GM23338 (cell line): ENCODE measurements at regions not wholly inside any gene's neighbourhood (a gene's known extent, or its start where the extent isn't known, plus 50 kb on each side); places are given as distances from the start of the nearest gene placed in this dataset.

Source experiments
- ATAC-seq: fragments of 200-7000 bp; cut with Tn5 transposase; 3 replicates; pipeline ENCODE4 v1.9.1; 2020
- DNase-seq: peaks from one replicate; pipeline ENCODE4 v3.0.0-alpha.2; 2015; ENCODE audit warnings: low spot score
- H2AFZ ChIP-seq: fragments of 200-600 bp; sonication (generic); 2 replicates; pipeline ENCODE4 v1.8.0; 2016; ENCODE audit warnings: antibody characterized with exemption, mild to moderate bottlenecking, moderate library complexity
- H3F3A ChIP-seq: fragments of 200-600 bp; sonication (generic); replicated peaks from 2 replicates; pipeline ENCODE4 v1.8.0; 2017; ENCODE audit warnings: antibody characterized with exemption, mixed run types, low read depth
- H3K27ac ChIP-seq: fragments of 200-600 bp; sonication (generic); 2 replicates; pipeline ENCODE4 v1.6.1; 2016; ENCODE audit warnings: low read depth
- H3K27me3 ChIP-seq: fragments of 200-600 bp; sonication (generic); 2 replicates; pipeline ENCODE4 v1.8.0; 2016; ENCODE audit warnings: mild to moderate bottlenecking, mixed run types, moderate library complexity; ENCODE audit not compliant: insufficient read depth
- H3K36me3 ChIP-seq: fragments of 200-600 bp; sonication (generic); 2 replicates; pipeline ENCODE4 v1.8.0; 2016; ENCODE audit warnings: mild to moderate bottlenecking; ENCODE audit not compliant: insufficient read depth
- H3K4me1 ChIP-seq: fragments of 200-600 bp; sonication (generic); 2 replicates; pipeline ENCODE4 v1.8.0; 2016; ENCODE audit warnings: mild to moderate bottlenecking, moderate library complexity; ENCODE audit not compliant: insufficient read depth
- H3K4me2 ChIP-seq: fragments of 200-600 bp; sonication (generic); 2 replicates; pipeline ENCODE4 v1.7.1; 2017; ENCODE audit warnings: mixed run types
- H3K4me3 ChIP-seq: fragments of 200-600 bp; sonication (generic); 2 replicates; pipeline ENCODE4 v1.6.1; 2016; ENCODE audit warnings: mixed run types
- H3K79me2 ChIP-seq: fragments of 200-600 bp; sonication (generic); replicated peaks from 2 replicates; pipeline ENCODE4 v1.8.0; 2017; ENCODE audit warnings: mild to moderate bottlenecking; ENCODE audit not compliant: insufficient read depth
- H3K9me2 ChIP-seq: fragments of 200-600 bp; sonication (generic); 2 replicates; pipeline ENCODE4 v1.8.0; 2017; ENCODE audit not compliant: insufficient read depth
- H4K20me1 ChIP-seq: fragments of 200-600 bp; sonication (generic); replicated peaks from 2 replicates; pipeline ENCODE4 v1.8.0; 2017; ENCODE audit warnings: mild to moderate bottlenecking; ENCODE audit not compliant: insufficient read depth
- H3K27ac Mint-ChIP-seq: 2 replicates; pipeline ENCODE4 v1.8.0; 2020; ENCODE audit warnings: inconsistent platforms, mild to moderate bottlenecking, moderate library complexity, mixed read lengths
- H3K27me3 Mint-ChIP-seq: 3 replicates; pipeline ENCODE4 v1.8.0; 2022; ENCODE audit warnings: low read depth, mild to moderate bottlenecking, moderate library complexity, mixed read lengths, inconsistent platforms; ENCODE audit not compliant: insufficient read depth, poor library complexity
- H3K36me3 Mint-ChIP-seq: 3 replicates; pipeline ENCODE4 v1.8.0; 2021; ENCODE audit warnings: low read depth, mild to moderate bottlenecking, inconsistent platforms, moderate library complexity, mixed read lengths
- H3K4me1 Mint-ChIP-seq: 3 replicates; pipeline ENCODE4 v1.8.0; 2020; ENCODE audit warnings: mild to moderate bottlenecking, inconsistent platforms, mixed read lengths
- H3K4me3 Mint-ChIP-seq: 3 replicates; pipeline ENCODE4 v1.8.0; 2021; ENCODE audit warnings: moderate library complexity, mild to moderate bottlenecking, inconsistent platforms, mixed read lengths
- H3K9me3 Mint-ChIP-seq: 3 replicates; pipeline ENCODE4 v1.8.0; 2020; ENCODE audit warnings: moderate library complexity, mild to moderate bottlenecking, inconsistent platforms, mixed read lengths
- CREB1 ChIP-seq: fragments of 250-450 bp; sonication (Bioruptor Pico); IDR thresholded peaks from 2 replicates; pipeline ENCODE4 v1.5.0; 2020; ENCODE audit warnings: low read depth, mild to moderate bottlenecking, moderate library complexity
- EZH2 ChIP-seq: fragments of 200-600 bp; sonication (generic); IDR thresholded peaks from one replicate; pipeline ENCODE4 v1.8.0; 2017; ENCODE audit warnings: antibody characterized with exemption, mild to moderate bottlenecking, low read depth; ENCODE audit not compliant: unreplicated experiment
- EZH2phosphoT487 ChIP-seq: fragments of 200-600 bp; sonication (generic); IDR thresholded peaks from one replicate; pipeline ENCODE4 v1.8.1; 2018; ENCODE audit warnings: antibody characterized with exemption; ENCODE audit not compliant: unreplicated experiment
- JUNB ChIP-seq: IDR thresholded peaks from one replicate; pipeline ENCODE4 v1.6.1; 2016; ENCODE audit warnings: antibody characterized with exemption; ENCODE audit not compliant: unreplicated experiment
- NANOG ChIP-seq: IDR thresholded peaks from 2 replicates; pipeline ENCODE4 v1.6.1; 2016; ENCODE audit warnings: antibody characterized with exemption, borderline replicate concordance
- POLR2AphosphoS5 ChIP-seq: IDR thresholded peaks from 2 replicates; pipeline ENCODE4 v1.6.1; 2016; ENCODE audit warnings: antibody characterized with exemption, low read depth
- ZNF114 ChIP-seq: fragments of 250-450 bp; sonication (Bioruptor Pico); IDR thresholded peaks from 2 replicates; pipeline ENCODE4 v1.5.0; 2020; ENCODE audit warnings: mild to moderate bottlenecking, moderate library complexity
- ZNF331 ChIP-seq: fragments of 250-450 bp; sonication (Bioruptor Pico); IDR thresholded peaks from 2 replicates; pipeline ENCODE4 v1.5.0; 2020; ENCODE audit warnings: low read depth, mild to moderate bottlenecking, moderate library complexity
- TF ChIP-seq, protein P1 (sequence below): IDR thresholded peaks from 2 replicates; pipeline ENCODE4 v1.6.1; 2016; ENCODE audit warnings: antibody characterized with exemption
- TF ChIP-seq, protein P2 (sequence below): IDR thresholded peaks from one replicate; pipeline ENCODE4 v1.6.1; 2018; ENCODE audit warnings: antibody characterized with exemption; ENCODE audit not compliant: unreplicated experiment
- TF ChIP-seq, protein P3 (sequence below), 2 experiments: fragments of 200-600 bp in 1 of 2; sonication (generic) in 1 of 2; conservative IDR thresholded peaks; 2 replicates each; pipeline versions ENCODE4 v1.5.1 to v1.6.1; 2016 to 2017; ENCODE audit warnings: antibody characterized with exemption in 2 of 2, low read depth in 2 of 2, mild to moderate bottlenecking in 2 of 2, moderate library complexity in 1 of 2

DNA sequence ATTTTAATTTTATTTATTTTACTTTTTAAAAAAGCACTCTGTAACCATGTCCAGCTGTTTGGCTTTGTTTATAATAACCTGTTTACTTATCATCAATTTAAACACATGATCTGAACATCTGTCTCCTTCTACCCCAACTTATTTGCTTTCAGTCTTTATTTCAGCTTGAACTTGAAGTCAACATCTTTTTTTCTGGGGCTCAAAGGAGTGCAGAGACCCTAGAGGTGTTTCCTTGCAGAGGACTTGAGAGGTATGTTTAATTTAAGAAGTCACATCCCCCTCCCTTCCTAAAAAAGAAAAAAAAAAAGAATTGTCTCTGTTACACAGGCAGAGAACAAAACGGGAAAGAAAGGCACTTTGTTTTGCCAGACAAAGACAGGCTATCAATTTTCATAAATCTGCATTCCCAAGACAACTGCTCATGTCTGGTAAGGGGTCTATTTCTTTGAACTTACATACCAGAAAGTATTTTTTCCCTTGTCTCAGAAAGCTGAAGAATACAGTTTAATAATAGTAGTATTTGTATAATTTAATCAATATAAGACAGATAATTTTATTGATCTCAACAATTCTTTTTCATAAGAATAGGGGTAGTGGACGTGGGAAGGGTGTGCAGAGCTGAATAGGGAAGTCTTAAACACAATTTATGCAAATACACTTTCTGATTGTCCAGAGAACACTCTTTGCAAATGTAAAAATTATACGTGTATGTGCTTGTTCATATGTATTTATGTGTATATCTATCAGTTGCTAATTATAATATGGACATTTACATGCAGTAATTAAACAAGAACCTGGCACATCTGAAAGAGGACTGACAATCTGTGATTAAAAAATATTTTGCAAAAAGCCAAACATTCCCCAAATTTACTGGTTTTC lies 109.7 kb upstream of the PDZRN3 start (continued):
- TF ChIP-seq JUNB (no peak), ZNF331 (CRISPR knock-in tag) (no peak), EZH2phosphoT487 (no peak), ZNF114 (CRISPR knock-in tag) (no peak), CREB1 (no peak), POLR2AphosphoS5 (no peak)
- TF ChIP-seq, protein P1, sequence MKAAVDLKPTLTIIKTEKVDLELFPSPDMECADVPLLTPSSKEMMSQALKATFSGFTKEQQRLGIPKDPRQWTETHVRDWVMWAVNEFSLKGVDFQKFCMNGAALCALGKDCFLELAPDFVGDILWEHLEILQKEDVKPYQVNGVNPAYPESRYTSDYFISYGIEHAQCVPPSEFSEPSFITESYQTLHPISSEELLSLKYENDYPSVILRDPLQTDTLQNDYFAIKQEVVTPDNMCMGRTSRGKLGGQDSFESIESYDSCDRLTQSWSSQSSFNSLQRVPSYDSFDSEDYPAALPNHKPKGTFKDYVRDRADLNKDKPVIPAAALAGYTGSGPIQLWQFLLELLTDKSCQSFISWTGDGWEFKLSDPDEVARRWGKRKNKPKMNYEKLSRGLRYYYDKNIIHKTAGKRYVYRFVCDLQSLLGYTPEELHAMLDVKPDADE: no peak
- TF ChIP-seq, protein P2, sequence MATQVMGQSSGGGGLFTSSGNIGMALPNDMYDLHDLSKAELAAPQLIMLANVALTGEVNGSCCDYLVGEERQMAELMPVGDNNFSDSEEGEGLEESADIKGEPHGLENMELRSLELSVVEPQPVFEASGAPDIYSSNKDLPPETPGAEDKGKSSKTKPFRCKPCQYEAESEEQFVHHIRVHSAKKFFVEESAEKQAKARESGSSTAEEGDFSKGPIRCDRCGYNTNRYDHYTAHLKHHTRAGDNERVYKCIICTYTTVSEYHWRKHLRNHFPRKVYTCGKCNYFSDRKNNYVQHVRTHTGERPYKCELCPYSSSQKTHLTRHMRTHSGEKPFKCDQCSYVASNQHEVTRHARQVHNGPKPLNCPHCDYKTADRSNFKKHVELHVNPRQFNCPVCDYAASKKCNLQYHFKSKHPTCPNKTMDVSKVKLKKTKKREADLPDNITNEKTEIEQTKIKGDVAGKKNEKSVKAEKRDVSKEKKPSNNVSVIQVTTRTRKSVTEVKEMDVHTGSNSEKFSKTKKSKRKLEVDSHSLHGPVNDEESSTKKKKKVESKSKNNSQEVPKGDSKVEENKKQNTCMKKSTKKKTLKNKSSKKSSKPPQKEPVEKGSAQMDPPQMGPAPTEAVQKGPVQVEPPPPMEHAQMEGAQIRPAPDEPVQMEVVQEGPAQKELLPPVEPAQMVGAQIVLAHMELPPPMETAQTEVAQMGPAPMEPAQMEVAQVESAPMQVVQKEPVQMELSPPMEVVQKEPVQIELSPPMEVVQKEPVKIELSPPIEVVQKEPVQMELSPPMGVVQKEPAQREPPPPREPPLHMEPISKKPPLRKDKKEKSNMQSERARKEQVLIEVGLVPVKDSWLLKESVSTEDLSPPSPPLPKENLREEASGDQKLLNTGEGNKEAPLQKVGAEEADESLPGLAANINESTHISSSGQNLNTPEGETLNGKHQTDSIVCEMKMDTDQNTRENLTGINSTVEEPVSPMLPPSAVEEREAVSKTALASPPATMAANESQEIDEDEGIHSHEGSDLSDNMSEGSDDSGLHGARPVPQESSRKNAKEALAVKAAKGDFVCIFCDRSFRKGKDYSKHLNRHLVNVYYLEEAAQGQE: no peak

DNA sequence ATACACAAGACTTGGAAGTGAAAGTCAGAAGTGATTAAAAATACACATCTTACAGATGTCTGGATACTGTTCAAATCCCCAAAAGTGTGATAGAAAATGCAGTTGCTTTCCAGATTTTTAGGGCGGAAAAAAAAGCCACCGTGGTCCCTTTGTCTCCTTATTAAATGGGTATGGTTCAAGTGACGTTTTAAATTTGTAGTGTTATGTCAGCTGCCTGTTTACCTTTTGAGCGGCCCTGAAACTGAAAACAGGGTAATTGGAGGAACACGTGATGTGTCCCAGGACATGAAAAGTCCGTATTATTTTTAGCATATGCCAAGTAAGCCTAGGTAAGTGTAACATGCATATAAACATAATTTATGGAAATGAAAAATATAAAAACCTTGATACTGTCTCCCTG lies 109.0 kb upstream of the PDZRN3 start:
- no peaks in the 10 kb centered on the region for H3F3A ChIP-seq
- H3K9me2 ChIP-seq: no peaks in the 10 kb centered on the region
- H3K4me3 Mint-ChIP-seq: no peak overlapping the region
- H3K27me3 ChIP-seq: no peaks in the 10 kb centered on the region
- H3K79me2 ChIP-seq: no peaks in the 10 kb centered on the region
- H3K4me1 ChIP-seq: 0 out of 2 replicates have a peak, but pooled peaks cover 6% of the 10 kb centered on the region
- no peaks in the 10 kb centered on the region; the same call in 2 of the 3 replicates for H3K9me3 Mint-ChIP-seq
- no peak overlapping the region for H2AFZ ChIP-seq
- H3K27ac ChIP-seq: no peak overlapping the region
- ATAC-seq (no peak), DNase-seq (no peak)
- no peaks in the 10 kb centered on the region for H3K36me3 Mint-ChIP-seq
- no peak overlapping the region for H3K27ac Mint-ChIP-seq
- no peak overlapping the region for H3K4me2 ChIP-seq
- H3K36me3 ChIP-seq: no peaks in the 10 kb centered on the region
- H4K20me1 ChIP-seq: no peaks in the 10 kb centered on the region
- H3K4me3 ChIP-seq: no peak overlapping the region
- H3K27me3 Mint-ChIP-seq: no peaks in the 10 kb centered on the region
- H3K4me1 Mint-ChIP-seq: peaks cover 11% of the 10 kb centered on the region; the same call in 2 of the 3 replicates
- TF ChIP-seq NANOG (no peak), ZNF331 (CRISPR knock-in tag) (no peak), CREB1 (no peak), EZH2 (no peak), JUNB (no peak), POLR2AphosphoS5 (no peak)
- TF ChIP-seq, protein P3, sequence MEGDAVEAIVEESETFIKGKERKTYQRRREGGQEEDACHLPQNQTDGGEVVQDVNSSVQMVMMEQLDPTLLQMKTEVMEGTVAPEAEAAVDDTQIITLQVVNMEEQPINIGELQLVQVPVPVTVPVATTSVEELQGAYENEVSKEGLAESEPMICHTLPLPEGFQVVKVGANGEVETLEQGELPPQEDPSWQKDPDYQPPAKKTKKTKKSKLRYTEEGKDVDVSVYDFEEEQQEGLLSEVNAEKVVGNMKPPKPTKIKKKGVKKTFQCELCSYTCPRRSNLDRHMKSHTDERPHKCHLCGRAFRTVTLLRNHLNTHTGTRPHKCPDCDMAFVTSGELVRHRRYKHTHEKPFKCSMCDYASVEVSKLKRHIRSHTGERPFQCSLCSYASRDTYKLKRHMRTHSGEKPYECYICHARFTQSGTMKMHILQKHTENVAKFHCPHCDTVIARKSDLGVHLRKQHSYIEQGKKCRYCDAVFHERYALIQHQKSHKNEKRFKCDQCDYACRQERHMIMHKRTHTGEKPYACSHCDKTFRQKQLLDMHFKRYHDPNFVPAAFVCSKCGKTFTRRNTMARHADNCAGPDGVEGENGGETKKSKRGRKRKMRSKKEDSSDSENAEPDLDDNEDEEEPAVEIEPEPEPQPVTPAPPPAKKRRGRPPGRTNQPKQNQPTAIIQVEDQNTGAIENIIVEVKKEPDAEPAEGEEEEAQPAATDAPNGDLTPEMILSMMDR (conservative IDR thresholded peaks at IDR 0.05; ENCODE audit: low read depth in 2 of 2): no peak
